ENCODE measurements at regions not wholly inside any gene's neighbourhood (a gene's known extent, or its start where the extent isn't known, plus 50 kb on each side); places are given as distances from the start of the nearest gene placed in this dataset.

DNA sequence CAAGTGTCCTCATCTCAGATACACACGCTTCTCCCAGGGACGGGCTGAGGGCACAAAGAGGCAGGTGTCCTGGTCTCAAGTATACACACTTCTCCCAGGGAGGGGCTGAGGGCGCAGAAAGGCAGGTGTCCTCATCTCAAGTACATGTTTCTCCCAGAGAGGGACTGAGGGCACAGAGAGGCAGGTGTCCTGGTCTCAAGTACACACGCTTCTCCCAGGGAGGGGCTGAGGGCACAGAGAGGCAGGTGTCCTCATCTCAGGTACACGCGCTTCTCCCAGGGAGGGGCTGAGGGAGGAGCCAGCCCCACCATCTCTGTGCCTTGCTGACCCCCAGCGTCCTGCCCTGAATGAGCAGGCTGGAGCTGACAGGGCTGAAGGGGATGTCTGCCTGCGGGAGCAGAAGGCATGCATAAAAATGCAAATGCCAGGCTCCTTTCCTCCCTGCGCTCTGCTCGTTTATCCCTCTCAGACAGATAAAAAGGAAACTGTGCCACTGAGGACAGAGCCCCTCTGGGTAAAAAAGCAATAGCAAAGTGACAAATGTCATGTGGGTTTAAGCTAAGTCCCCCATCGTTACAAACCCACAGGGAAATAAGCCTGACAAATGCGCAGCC, 96.1 kb upstream of the UQCRFS1 start:
- DNase-seq (ENCODE audit: low read depth), result no peak
- no peak overlapping the region for H3K4me3 ChIP-seq (ENCODE audit: low read length)
- no peak for TF ChIP-seq CTCF (IDR thresholded peaks at IDR 0.05; ENCODE audit: insufficient read depth, low read depth, low read length, missing control alignments)

GRCh38 chr19:29309637-29310036, 96.7 kb upstream of the UQCRFS1 start:
- DNase-seq (ENCODE audit: low read depth), result no peak
- no peak for TF ChIP-seq CTCF (IDR thresholded peaks at IDR 0.05; ENCODE audit: insufficient read depth, low read depth, low read length, missing control alignments)
- H3K4me3 ChIP-seq (ENCODE audit: low read length), result no peak overlapping the region

DNA sequence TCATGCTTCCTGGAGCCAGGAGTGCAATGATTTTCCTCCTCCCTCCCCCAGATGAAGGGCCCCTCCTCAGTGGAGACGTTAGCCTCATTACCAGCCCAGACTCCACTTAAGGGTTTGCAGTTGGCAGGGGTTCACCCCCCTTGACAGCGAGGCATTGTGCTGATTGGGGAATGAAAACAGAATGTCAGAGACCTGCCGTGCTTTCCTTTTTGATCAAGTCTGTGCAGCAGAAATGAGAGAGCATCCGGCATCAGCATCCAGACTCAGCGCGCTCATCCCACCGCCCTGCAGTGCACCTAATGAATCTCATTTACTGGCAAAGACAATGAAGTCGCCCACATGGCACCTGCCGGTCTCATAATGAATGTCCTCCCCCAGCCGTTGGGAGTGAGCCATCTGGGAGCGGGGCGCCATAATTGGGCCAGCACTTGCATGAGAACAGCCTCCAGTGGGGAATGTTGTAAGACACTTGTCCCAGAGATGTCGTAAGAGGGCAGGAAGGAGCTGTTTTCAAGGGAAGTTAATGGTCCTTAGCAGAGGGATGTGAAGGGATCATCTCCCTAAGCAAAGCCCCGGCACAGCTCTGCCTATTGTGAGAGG, 98.3 kb upstream of the UQCRFS1 start:
- DNase-seq (ENCODE audit: low read depth), result no peak
- TF ChIP-seq CTCF (IDR thresholded peaks at IDR 0.05; ENCODE audit: insufficient read depth, low read depth, low read length, missing control alignments), result no peak
- no peak overlapping the region for H3K4me3 ChIP-seq (ENCODE audit: low read length)

- no peak overlapping the region for H3K4me3 ChIP-seq (ENCODE audit: low read length)
- TF ChIP-seq CTCF (IDR thresholded peaks at IDR 0.05; ENCODE audit: insufficient read depth, low read depth, low read length, missing control alignments), result no peak
- no peak for DNase-seq (ENCODE audit: low read depth)
Measured at GRCh38 chr19:29315556-29316190, 102.7 kb upstream of the UQCRFS1 start.

GRCh38 chr19:29318581-29318980, 105.6 kb upstream of the UQCRFS1 start:
- no peak for DNase-seq (ENCODE audit: low read depth)
- TF ChIP-seq CTCF (IDR thresholded peaks at IDR 0.05; ENCODE audit: insufficient read depth, low read depth, low read length, missing control alignments), result no peak
- no peak overlapping the region for H3K4me3 ChIP-seq (ENCODE audit: low read length)

GRCh38 chr19:29320086-29320485, 107.1 kb upstream of the UQCRFS1 start:
- TF ChIP-seq CTCF (IDR thresholded peaks at IDR 0.05; ENCODE audit: insufficient read depth, low read depth, low read length, missing control alignments), result no peak
- H3K4me3 ChIP-seq (ENCODE audit: low read length), result no peak overlapping the region
- DNase-seq (ENCODE audit: low read depth), result no peak

All from epithelial cell of esophagus (primary cell).